ENCODE measurements at regions not wholly inside any gene's neighbourhood (a gene's known extent, or its start where the extent isn't known, plus 50 kb on each side); places are given as distances from the start of the nearest gene placed in this dataset.
A peak's percentile ranks its signal among the peaks of the same experiment; 100 is the strongest.

DNA sequence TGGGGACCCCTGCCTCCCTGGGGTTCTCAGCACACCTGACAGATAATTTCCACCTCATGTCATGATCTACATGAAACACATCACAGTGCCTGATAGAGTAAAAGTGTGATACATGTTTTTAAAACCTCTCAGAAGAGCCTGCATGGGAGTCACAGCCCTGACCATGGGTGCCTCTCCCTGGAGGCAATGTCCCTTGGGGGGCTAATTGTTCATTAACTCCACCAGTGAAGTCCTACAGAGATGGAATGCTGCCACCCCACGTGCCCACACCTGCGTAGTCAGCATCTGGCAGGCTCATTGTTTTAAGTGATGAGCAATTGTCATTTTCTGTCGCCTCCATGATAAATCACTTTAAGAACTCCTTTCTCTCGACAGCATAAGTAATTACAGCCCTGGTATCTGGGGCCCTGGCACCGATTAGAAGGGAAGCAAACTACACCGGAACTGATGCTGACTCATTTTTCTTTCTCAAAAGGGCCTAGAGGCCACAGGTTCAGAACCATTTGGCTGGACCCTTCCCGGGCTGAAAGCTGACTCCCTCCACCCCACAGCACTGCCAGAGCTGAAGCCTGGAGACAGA, 109.6 kb upstream of the GJB5 start:
- H3K4me1 ChIP-seq (ENCODE audit: control insufficient read depth, insufficient read depth, low read length): peaks cover 4% of the 10 kb centered on the region
- WGBS (ENCODE audit: insufficient coverage): 31% methylated on average over 5 of the region's 7 CpGs
- no peaks in the 10 kb centered on the region for H3K36me3 ChIP-seq (ENCODE audit: control insufficient read depth, insufficient read depth, low read length)

DNA sequence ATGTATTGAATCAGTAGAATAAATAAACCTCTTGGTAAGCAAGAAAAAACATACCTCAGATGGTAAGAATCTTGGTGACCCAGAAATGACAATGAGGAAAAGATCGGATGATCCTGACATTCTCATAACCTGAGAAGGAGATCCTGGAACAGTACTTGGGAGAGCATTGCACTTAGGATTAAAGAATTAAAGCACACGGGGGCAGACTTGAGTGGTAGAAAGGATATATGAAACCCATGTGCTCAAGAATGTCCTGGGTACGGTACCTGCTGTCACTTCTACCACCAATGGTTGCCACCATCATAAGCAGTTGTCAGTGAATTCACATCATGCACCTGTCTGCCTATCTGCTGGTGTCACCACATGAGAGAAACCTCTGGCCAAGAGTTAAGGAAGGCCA, 108.9 kb upstream of the GJB5 start:
- H3K27ac ChIP-seq (ENCODE audit: low read depth, low read length): no peak overlapping the region
- H3K4me1 ChIP-seq (ENCODE audit: control insufficient read depth, insufficient read depth, low read length): peaks cover 4% of the 10 kb centered on the region
- no peaks in the 10 kb centered on the region for H3K9me3 ChIP-seq (ENCODE audit: control insufficient read depth, insufficient read depth, low read length)
- H3K4me3 ChIP-seq (ENCODE audit: low read depth, low read length): no peak overlapping the region
- no peaks in the 10 kb centered on the region for H3K27me3 ChIP-seq (ENCODE audit: control insufficient read depth, insufficient read depth, low read length)
- DNase-seq (ENCODE audit: low read depth in 4 of 6, low spot score in 6 of 6): no peak
- WGBS (ENCODE audit: insufficient coverage): 100% methylated on average over 2 of the region's 3 CpGs
- H3K36me3 ChIP-seq (ENCODE audit: control insufficient read depth, insufficient read depth, low read length): no peaks in the 10 kb centered on the region

More for the DNA sequence above, 109.6 kb upstream of the GJB5 start:
- DNase-seq (ENCODE audit: low read depth in 4 of 6, low spot score in 6 of 6): peak in 1 of 6 donors; percentile 48
- Histone ChIP-seq H3K9me3 (ENCODE audit: control insufficient read depth, insufficient read depth, low read length) (no peaks in the 10 kb centered on the region), H3K27me3 (ENCODE audit: control insufficient read depth, insufficient read depth, low read length) (no peaks in the 10 kb centered on the region), H3K4me3 (ENCODE audit: low read depth, low read length) (no peak overlapping the region), H3K27ac (ENCODE audit: low read depth, low read length) (no peak overlapping the region)

DNA sequence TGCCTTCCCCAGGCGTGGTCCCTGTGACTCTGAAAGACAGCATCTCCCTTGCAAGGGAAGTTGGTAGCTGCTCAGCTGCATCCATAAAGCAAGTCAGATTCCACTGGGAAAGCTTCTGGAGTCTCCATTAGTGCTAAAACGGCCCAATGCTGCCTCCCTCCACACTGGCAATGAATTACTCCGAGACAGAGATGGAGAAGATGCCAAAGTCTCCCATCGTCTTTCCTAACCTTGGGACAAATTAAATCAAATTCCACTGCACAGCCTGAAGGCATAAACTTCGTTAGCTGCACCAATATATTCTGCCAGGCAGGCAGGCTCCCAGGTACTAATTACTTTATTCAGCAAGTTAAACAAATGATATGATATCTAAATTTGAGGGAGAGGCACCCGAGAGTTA, 106.3 kb upstream of the GJB5 start:
- Histone ChIP-seq H3K27ac (ENCODE audit: low read depth, low read length) (no peak overlapping the region), H3K36me3 (ENCODE audit: control insufficient read depth, insufficient read depth, low read length) (no peaks in the 10 kb centered on the region), H3K4me3 (ENCODE audit: low read depth, low read length) (no peak overlapping the region), H3K27me3 (ENCODE audit: control insufficient read depth, insufficient read depth, low read length) (no peaks in the 10 kb centered on the region), H3K4me1 (ENCODE audit: control insufficient read depth, insufficient read depth, low read length) (peaks cover 4% of the 10 kb centered on the region), H3K9me3 (ENCODE audit: control insufficient read depth, insufficient read depth, low read length) (no peaks in the 10 kb centered on the region)
- 30% methylated on average over 2 of the region's 6 CpGs for WGBS (ENCODE audit: insufficient coverage)
- peak in 4 of 6 donors; percentile 10 to 85 (median 16) for DNase-seq (ENCODE audit: low read depth in 4 of 6, low spot score in 6 of 6)

DNA sequence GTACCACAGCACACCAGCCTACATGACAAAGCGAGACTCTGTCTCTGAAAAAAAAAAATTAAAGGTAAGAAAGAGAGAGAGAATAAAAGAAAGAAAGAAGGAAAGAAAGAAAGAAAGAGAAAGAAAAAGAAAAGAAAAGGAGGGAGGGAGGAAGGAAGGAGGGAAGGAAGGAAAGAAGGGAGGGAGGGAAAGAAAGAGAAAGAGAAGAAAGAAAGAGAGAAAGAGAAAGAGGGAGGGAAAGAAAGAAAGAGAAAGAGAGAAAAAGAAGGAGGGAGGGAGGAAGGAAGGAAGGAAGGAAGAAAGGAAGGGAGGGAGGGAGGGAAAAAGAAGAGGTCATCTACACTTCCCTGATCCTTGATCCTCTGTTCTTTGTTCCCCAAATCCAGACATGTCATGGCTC, 104.8 kb upstream of the GJB5 start:
- Histone ChIP-seq H3K9me3 (ENCODE audit: control insufficient read depth, insufficient read depth, low read length) (no peaks in the 10 kb centered on the region), H3K4me3 (ENCODE audit: low read depth, low read length) (no peak overlapping the region), H3K4me1 (ENCODE audit: control insufficient read depth, insufficient read depth, low read length) (peaks cover 4% of the 10 kb centered on the region), H3K27ac (ENCODE audit: low read depth, low read length) (no peak overlapping the region), H3K27me3 (ENCODE audit: control insufficient read depth, insufficient read depth, low read length) (no peaks in the 10 kb centered on the region), H3K36me3 (ENCODE audit: control insufficient read depth, insufficient read depth, low read length) (no peaks in the 10 kb centered on the region)
- no peak for DNase-seq (ENCODE audit: low read depth in 4 of 6, low spot score in 6 of 6)
- no CpG with 5 or more reads among the region's 1 CpG for WGBS (ENCODE audit: insufficient coverage)

DNA sequence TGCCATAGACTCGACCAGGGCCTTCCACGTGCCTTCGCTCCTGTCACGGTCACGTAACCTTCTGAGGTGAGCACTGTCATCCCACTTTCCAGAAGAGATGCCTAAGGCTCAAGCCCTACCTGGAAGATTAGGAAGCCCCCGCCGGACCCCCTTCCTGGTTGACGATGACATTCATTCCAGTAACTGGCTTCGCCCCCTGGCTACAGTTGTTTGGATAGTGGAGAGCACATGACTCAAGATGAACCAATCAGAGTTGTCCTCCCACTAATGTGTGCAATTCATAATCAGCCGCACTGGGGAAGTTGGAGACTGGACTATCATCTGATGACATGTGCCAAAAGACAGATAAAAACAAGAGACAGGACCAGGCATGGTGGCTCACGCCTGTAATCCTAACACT, 104.0 kb upstream of the GJB5 start:
- no peak for DNase-seq (ENCODE audit: low read depth in 4 of 6, low spot score in 6 of 6)
- no peaks in the 10 kb centered on the region for H3K36me3 ChIP-seq (ENCODE audit: control insufficient read depth, insufficient read depth, low read length)
- 89% methylated on average over 11 of the region's 11 CpGs for WGBS (ENCODE audit: insufficient coverage)
- H3K4me3 ChIP-seq (ENCODE audit: low read depth, low read length): no peak overlapping the region
- H3K27ac ChIP-seq (ENCODE audit: low read depth, low read length): no peak overlapping the region
- no peaks in the 10 kb centered on the region for H3K9me3 ChIP-seq (ENCODE audit: control insufficient read depth, insufficient read depth, low read length)
- H3K27me3 ChIP-seq (ENCODE audit: control insufficient read depth, insufficient read depth, low read length): no peaks in the 10 kb centered on the region
- peaks cover 4% of the 10 kb centered on the region for H3K4me1 ChIP-seq (ENCODE audit: control insufficient read depth, insufficient read depth, low read length)

DNA sequence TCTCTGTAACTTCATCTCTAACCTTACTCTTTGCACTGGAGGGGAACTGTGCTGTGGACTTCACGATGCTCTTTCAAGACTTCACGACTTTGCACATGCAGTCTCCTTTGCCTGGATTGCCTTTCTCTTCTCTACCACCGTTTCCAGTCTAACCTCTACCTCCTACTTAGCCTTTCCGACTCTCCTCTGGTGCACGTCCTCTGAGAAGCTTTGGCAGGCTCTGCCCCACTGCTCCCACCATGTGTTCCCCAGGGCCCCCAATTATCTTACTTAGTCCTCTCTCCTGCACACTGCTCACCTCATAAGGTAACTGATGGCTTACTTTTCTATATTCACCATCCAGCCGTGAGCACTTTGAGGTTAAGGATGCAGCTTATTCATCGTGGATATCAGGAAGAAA, 101.7 kb upstream of the GJB5 start:
- H3K27me3 ChIP-seq (ENCODE audit: control insufficient read depth, insufficient read depth, low read length): no peaks in the 10 kb centered on the region
- 81% methylated on average over 6 of the region's 7 CpGs for WGBS (ENCODE audit: insufficient coverage)
- no peaks in the 10 kb centered on the region for H3K36me3 ChIP-seq (ENCODE audit: control insufficient read depth, insufficient read depth, low read length)
- H3K4me1 ChIP-seq (ENCODE audit: control insufficient read depth, insufficient read depth, low read length): peaks cover 3% of the 10 kb centered on the region
- H3K9me3 ChIP-seq (ENCODE audit: control insufficient read depth, insufficient read depth, low read length): no peaks in the 10 kb centered on the region
- no peak for DNase-seq (ENCODE audit: low read depth in 4 of 6, low spot score in 6 of 6)
- H3K4me3 ChIP-seq (ENCODE audit: low read depth, low read length): no peak overlapping the region
- no peak overlapping the region for H3K27ac ChIP-seq (ENCODE audit: low read depth, low read length)

DNA sequence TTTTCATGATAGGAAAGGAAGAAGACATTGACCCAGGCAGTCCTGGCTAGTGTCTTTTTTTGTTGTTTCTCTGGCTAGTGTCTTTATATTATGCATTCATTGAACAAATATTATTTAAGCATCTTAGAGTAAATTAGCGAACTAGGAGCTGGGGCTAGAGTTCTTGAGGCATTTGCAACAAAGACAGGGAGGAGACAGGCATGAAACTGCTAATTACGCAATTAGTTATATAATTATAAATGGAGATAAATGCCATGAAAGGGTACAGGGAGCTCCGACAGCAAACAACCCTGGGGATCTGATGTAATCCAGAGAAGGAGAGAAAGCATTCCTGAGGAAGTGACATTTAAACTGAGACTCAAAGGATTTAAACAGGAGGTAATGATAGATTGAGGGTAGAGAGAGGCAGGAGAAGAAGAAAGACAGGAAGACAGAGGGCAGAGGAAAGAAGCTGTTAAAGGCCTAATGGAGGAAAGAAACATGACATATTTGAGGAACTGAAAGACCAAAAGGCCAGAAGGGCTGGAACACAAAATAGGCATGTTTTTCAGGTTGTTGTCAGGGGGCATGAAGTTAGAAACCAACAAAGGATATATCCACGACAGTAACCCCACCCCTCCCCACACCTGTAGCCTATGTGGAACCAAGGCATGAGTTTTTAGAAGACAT, 99.5 kb upstream of the GJB5 start:
- H3K4me3 ChIP-seq (ENCODE audit: low read depth, low read length): no peak overlapping the region
- no peak for DNase-seq (ENCODE audit: low read depth in 4 of 6, low spot score in 6 of 6)
- no peaks in the 10 kb centered on the region for H3K4me1 ChIP-seq (ENCODE audit: control insufficient read depth, insufficient read depth, low read length)
- H3K27me3 ChIP-seq (ENCODE audit: control insufficient read depth, insufficient read depth, low read length): no peaks in the 10 kb centered on the region
- no peaks in the 10 kb centered on the region for H3K9me3 ChIP-seq (ENCODE audit: control insufficient read depth, insufficient read depth, low read length)
- WGBS (ENCODE audit: insufficient coverage): 67% methylated on average over 2 of the region's 4 CpGs
- no peak overlapping the region for H3K27ac ChIP-seq (ENCODE audit: low read depth, low read length)
- no peaks in the 10 kb centered on the region for H3K36me3 ChIP-seq (ENCODE audit: control insufficient read depth, insufficient read depth, low read length)

DNA sequence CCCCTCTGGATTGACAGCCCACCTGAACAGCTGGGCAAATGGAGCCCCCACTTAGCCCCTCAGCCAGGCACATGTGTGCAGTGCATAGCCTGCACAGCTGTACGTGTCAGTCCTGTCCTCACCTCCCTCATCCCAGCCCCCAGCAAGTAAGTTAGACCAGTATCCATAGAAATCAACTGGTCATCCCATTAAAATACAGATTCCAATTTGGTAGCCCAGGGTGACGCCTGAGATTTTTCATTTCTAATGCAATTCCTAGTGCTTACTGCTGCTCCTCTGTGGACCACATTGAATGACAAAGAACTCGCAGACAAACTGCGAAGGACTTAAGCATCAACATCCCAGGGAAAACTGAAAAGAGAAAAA, 99.0 kb upstream of the GJB5 start:
- Histone ChIP-seq H3K36me3 (ENCODE audit: control insufficient read depth, insufficient read depth, low read length) (no peaks in the 10 kb centered on the region), H3K27ac (ENCODE audit: low read depth, low read length) (no peak overlapping the region), H3K4me1 (ENCODE audit: control insufficient read depth, insufficient read depth, low read length) (no peaks in the 10 kb centered on the region), H3K27me3 (ENCODE audit: control insufficient read depth, insufficient read depth, low read length) (no peaks in the 10 kb centered on the region), H3K9me3 (ENCODE audit: control insufficient read depth, insufficient read depth, low read length) (no peaks in the 10 kb centered on the region), H3K4me3 (ENCODE audit: low read depth, low read length) (no peak overlapping the region)
- WGBS (ENCODE audit: insufficient coverage): 62% methylated on average over 4 of the region's 4 CpGs
- DNase-seq (ENCODE audit: low read depth in 4 of 6, low spot score in 6 of 6): no peak

DNA sequence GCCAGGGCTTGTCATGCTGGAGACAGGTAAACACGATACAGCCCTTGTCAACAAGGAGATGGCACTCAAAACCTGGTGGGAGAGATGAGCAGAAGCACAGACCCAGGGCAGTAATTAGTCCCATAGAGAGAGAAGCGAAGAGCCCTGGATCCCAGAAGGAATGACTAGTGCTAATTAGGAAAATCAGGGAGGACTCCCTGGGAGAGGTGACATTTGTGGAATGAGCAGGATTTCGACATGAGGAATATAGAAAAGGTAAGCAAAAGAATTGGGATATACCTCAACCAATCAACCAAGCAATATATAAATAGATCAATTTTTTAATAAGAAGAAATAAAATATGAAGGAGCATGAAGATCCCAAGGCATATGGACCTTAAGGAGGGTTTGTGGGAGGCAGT, 98.5 kb upstream of the GJB5 start:
- Histone ChIP-seq H3K36me3 (ENCODE audit: control insufficient read depth, insufficient read depth, low read length) (no peaks in the 10 kb centered on the region), H3K27ac (ENCODE audit: low read depth, low read length) (no peak overlapping the region), H3K27me3 (ENCODE audit: control insufficient read depth, insufficient read depth, low read length) (no peaks in the 10 kb centered on the region), H3K4me3 (ENCODE audit: low read depth, low read length) (no peak overlapping the region), H3K4me1 (ENCODE audit: control insufficient read depth, insufficient read depth, low read length) (no peaks in the 10 kb centered on the region), H3K9me3 (ENCODE audit: control insufficient read depth, insufficient read depth, low read length) (no peaks in the 10 kb centered on the region)
- DNase-seq (ENCODE audit: low read depth in 4 of 6, low spot score in 6 of 6): no peak
- WGBS (ENCODE audit: insufficient coverage): 100% methylated on average over 2 of the region's 3 CpGs

DNA sequence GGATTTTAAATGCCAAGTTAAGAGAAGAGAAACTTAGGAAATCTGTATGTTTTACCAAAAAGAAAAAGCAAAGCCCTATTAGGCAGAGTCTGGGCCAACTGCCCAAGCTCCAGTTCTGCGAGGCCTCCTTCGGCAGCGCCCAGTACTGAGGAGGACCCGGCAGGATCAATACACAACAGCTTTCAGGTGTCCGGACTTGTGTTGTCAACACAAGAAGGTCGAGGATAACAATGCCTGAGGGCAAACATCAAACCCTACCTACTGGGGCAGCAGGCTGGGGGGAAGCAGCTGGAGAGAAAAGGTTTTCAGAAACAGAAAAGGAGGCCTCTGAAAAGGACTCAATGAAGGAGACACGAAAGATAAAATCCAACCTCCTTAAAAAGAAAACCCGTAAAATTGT, 98.1 kb upstream of the GJB5 start:
- no peak overlapping the region for H3K4me3 ChIP-seq (ENCODE audit: low read depth, low read length)
- no peak overlapping the region for H3K27ac ChIP-seq (ENCODE audit: low read depth, low read length)
- H3K27me3 ChIP-seq (ENCODE audit: control insufficient read depth, insufficient read depth, low read length): no peaks in the 10 kb centered on the region
- no peaks in the 10 kb centered on the region for H3K4me1 ChIP-seq (ENCODE audit: control insufficient read depth, insufficient read depth, low read length)
- no peaks in the 10 kb centered on the region for H3K36me3 ChIP-seq (ENCODE audit: control insufficient read depth, insufficient read depth, low read length)
- WGBS (ENCODE audit: insufficient coverage): 0% methylated on average over 1 of the region's 8 CpGs
- no peak for DNase-seq (ENCODE audit: low read depth in 4 of 6, low spot score in 6 of 6)
- H3K9me3 ChIP-seq (ENCODE audit: control insufficient read depth, insufficient read depth, low read length): no peaks in the 10 kb centered on the region
